ENCODE measurements at regions not wholly inside any gene's neighbourhood (a gene's known extent, or its start where the extent isn't known, plus 50 kb on each side); places are given as distances from the start of the nearest gene placed in this dataset.

GRCh38 chr2:16321256-16321655, 344.4 kb downstream of the CYRIA start:
- TF ChIP-seq CTCF (IDR thresholded peaks at IDR 0.05) (no peak), POLR2AphosphoS5 (IDR thresholded peaks at IDR 0.05) (no peak)

All from sigmoid colon (tissue), 4 donors.